ENCODE measurements at regions not wholly inside any gene's neighbourhood (a gene's known extent, or its start where the extent isn't known, plus 50 kb on each side); places are given as distances from the start of the nearest gene placed in this dataset.
A peak's percentile ranks its signal among the peaks of the same experiment; 100 is the strongest.
"Not testable (repeated sequence)": the region's sequence is repeated elsewhere in the genome, so short reads cannot be mapped to it uniquely, and the experiment has no call there.

DNA sequence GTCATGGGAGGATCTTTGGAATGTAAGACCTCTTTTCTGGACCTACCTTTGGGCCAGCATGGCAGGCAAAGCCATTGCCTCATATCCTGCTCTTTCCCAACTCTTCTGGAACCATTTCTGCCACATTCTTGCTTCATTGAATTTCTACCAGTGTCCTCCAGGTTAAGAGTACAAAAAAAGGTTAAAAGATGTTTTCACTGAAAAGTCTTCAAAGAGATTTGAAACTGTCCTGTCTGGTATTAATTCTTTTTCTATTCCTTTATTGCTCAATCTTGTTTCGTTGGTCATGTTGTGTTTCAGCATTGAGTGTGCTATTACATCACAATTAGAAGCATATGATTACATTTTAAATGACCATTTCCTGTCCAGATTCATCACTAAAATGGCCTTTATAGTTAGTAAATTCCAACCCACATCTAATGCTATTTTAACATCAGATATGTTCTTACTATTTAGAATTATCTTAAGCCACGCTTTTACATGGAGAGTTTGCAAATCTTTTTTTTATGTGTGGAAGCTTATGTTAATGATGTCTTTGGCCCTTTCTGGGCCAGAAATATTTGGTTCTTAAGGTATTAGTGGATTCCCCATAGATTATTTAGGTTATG, 450.9 kb downstream of the GJA1 start:
- no peaks in the 10 kb centered on the region for H3K36me3 Mint-ChIP-seq
- H3K9ac ChIP-seq: no peak overlapping the region
- no peak overlapping the region for H3K4me3 Mint-ChIP-seq
- no peaks in the 10 kb centered on the region for H3K27me3 Mint-ChIP-seq (ENCODE audit: insufficient read depth, low read depth)
- DNase-seq (ENCODE audit: low spot score): no peak
- H3K4me1 Mint-ChIP-seq: peaks cover 18% of the 10 kb centered on the region
- H2AFZ ChIP-seq (replicated peaks): no peak overlapping the region
- peaks cover 20% of the 10 kb centered on the region for H3K4me1 ChIP-seq
- H3K27ac ChIP-seq: no peak overlapping the region
- peaks cover 6% of the 10 kb centered on the region for H3K9me3 Mint-ChIP-seq
- no peaks in the 10 kb centered on the region for H3K79me2 ChIP-seq (ENCODE audit: low read depth)
- H3K4me2 ChIP-seq: no peak overlapping the region
- no peaks in the 10 kb centered on the region for H3K9me3 ChIP-seq (ENCODE audit: low read depth)
- no peak for TF ChIP-seq EZH2 (IDR thresholded peaks at IDR 0.05)
- TF ChIP-seq EZH2phosphoT487 (IDR thresholded peaks at IDR 0.05): no peak
- TF ChIP-seq, protein P1, sequence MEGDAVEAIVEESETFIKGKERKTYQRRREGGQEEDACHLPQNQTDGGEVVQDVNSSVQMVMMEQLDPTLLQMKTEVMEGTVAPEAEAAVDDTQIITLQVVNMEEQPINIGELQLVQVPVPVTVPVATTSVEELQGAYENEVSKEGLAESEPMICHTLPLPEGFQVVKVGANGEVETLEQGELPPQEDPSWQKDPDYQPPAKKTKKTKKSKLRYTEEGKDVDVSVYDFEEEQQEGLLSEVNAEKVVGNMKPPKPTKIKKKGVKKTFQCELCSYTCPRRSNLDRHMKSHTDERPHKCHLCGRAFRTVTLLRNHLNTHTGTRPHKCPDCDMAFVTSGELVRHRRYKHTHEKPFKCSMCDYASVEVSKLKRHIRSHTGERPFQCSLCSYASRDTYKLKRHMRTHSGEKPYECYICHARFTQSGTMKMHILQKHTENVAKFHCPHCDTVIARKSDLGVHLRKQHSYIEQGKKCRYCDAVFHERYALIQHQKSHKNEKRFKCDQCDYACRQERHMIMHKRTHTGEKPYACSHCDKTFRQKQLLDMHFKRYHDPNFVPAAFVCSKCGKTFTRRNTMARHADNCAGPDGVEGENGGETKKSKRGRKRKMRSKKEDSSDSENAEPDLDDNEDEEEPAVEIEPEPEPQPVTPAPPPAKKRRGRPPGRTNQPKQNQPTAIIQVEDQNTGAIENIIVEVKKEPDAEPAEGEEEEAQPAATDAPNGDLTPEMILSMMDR (IDR thresholded peaks at IDR 0.05): no peak
- no peaks in the 10 kb centered on the region for H3K27me3 ChIP-seq
- H3F3A ChIP-seq (ENCODE audit: low read depth): peaks cover 13% of the 10 kb centered on the region
- no peaks in the 10 kb centered on the region for H4K20me1 ChIP-seq (ENCODE audit: low read depth)
- H3K27ac Mint-ChIP-seq: no peak overlapping the region
- H3K4me3 ChIP-seq: no peak overlapping the region
- H3K36me3 ChIP-seq: no peaks in the 10 kb centered on the region

DNA sequence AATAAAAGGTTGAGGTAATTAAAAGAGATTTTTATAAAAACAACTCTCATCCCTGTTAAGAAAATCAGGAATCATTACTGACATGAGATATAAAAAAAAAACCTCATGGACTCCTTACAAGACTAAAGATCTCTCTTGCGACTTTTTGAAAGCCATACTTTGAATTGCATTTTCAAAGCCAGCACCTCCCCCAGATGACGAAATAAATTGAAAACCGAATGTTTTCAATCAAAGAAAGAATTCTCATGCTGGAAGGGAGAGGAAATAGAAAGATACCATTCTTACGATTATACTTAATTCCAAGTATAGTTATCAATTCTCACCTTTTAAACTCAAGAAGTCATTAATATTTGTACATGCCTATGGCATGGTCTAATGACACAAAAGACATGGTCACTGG, 452.3 kb downstream of the GJA1 start:
- Histone ChIP-seq H3K79me2 (ENCODE audit: low read depth) (no peaks in the 10 kb centered on the region), H3K27me3 (no peaks in the 10 kb centered on the region), H3K9ac (no peak overlapping the region), H3K4me3 (no peak overlapping the region), H3K27ac (no peak overlapping the region), H2AFZ (replicated peaks) (no peak overlapping the region), H4K20me1 (ENCODE audit: low read depth) (no peaks in the 10 kb centered on the region), H3K9me3 (ENCODE audit: low read depth) (no peaks in the 10 kb centered on the region), H3K36me3 (no peaks in the 10 kb centered on the region), H3F3A (ENCODE audit: low read depth) (peaks cover 13% of the 10 kb centered on the region), H3K4me2 (no peak overlapping the region), H3K4me1 (peaks cover 17% of the 10 kb centered on the region)
- TF ChIP-seq, protein P1 (IDR thresholded peaks at IDR 0.05): no peak
- no peak for TF ChIP-seq EZH2phosphoT487 (IDR thresholded peaks at IDR 0.05)
- no peak for TF ChIP-seq EZH2 (IDR thresholded peaks at IDR 0.05)
- no peak overlapping the region for H3K4me3 Mint-ChIP-seq
- peaks cover 6% of the 10 kb centered on the region for H3K9me3 Mint-ChIP-seq
- H3K27me3 Mint-ChIP-seq (ENCODE audit: insufficient read depth, low read depth): no peaks in the 10 kb centered on the region
- H3K36me3 Mint-ChIP-seq: no peaks in the 10 kb centered on the region
- no peak overlapping the region for H3K27ac Mint-ChIP-seq
- peaks cover 12% of the 10 kb centered on the region for H3K4me1 Mint-ChIP-seq
- no peak for DNase-seq (ENCODE audit: low spot score)

DNA sequence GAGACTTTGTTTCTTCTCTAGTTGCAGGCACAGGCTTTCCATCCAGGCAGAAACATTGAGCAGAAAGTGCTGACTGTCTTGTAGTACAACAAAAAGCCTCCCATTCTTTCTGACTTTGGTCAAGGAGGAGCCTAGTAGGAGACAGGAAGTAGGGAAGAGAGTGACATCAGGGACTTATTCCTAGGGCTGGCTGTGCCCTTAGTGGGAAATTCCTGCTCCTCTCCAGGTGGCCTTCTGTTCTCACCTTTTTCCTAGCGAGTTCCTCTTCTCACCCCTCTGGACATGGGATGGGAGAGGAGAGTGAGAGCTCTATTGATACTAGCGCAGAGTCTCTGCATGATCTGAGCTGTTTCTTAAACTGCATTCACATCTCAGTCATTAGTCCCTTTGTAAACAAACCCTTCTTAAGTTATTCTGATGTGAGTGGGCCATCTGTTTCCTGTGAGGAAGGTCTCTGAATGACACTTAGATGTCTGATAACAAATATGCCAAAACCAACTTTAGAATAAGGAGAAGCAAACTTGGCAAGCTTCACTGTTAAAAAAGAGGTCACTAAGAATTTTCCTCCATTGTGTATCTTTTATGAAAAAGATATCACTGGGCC, 455.0 kb downstream of the GJA1 start:
- peaks cover 27% of the 10 kb centered on the region for H3F3A ChIP-seq (ENCODE audit: low read depth)
- no peaks in the 10 kb centered on the region for H4K20me1 ChIP-seq (ENCODE audit: low read depth)
- peak; percentile 8 for DNase-seq (ENCODE audit: low spot score)
- Mint-ChIP-seq H3K9me3 (peaks cover 6% of the 10 kb centered on the region), H3K4me3 (no peak overlapping the region), H3K27me3 (ENCODE audit: insufficient read depth, low read depth) (no peaks in the 10 kb centered on the region), H3K36me3 (no peaks in the 10 kb centered on the region), H3K4me1 (peaks cover 6% of the 10 kb centered on the region), H3K27ac (no peak overlapping the region)
- no peaks in the 10 kb centered on the region for H3K36me3 ChIP-seq
- no peak overlapping the region for H3K4me3 ChIP-seq
- peak overlapping the region; percentile 53 for H2AFZ ChIP-seq (replicated peaks)
- peak overlapping the region; percentile 62 for H3K27ac ChIP-seq
- H3K27me3 ChIP-seq: no peaks in the 10 kb centered on the region
- no peaks in the 10 kb centered on the region for H3K79me2 ChIP-seq (ENCODE audit: low read depth)
- H3K4me1 ChIP-seq: peaks cover 33% of the 10 kb centered on the region
- no peak overlapping the region for H3K9ac ChIP-seq
- TF ChIP-seq, protein P1 (IDR thresholded peaks at IDR 0.05): no peak
- H3K9me3 ChIP-seq (ENCODE audit: low read depth): no peaks in the 10 kb centered on the region
- H3K4me2 ChIP-seq: no peak overlapping the region

DNA sequence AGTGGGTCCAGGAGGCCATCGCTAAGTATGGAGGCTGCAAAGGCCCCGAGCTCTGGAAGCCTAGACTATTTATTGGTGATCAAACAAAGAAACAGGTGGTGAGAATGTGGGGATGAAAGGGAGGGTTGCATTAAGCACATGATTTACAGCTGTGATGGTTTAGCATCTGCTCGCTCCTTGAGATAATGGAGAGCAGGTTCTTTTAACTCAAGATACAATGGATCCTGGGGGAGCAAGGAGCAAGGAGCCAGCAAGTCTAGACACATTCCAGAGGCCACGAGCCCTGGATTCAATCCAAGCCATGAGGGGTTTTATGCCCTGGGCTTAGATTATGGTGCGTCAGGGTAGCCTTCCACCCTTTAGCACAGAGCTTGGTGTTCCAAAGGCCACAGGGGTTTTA, 460.3 kb downstream of the GJA1 start:
- H3K9me3 ChIP-seq (ENCODE audit: low read depth); H3K79me2 ChIP-seq (ENCODE audit: low read depth); H3K4me3 Mint-ChIP-seq; H3K9ac ChIP-seq; H3K27me3 ChIP-seq; H2AFZ ChIP-seq (replicated peaks); H3K36me3 Mint-ChIP-seq; H4K20me1 ChIP-seq (ENCODE audit: low read depth); H3K36me3 ChIP-seq; H3K27me3 Mint-ChIP-seq (ENCODE audit: insufficient read depth, low read depth); H3K9me3 Mint-ChIP-seq: not testable (repeated sequence)
- Histone ChIP-seq H3F3A (ENCODE audit: low read depth) (peaks cover 44% of the 10 kb centered on the region), H3K27ac (peak overlapping the region; percentile 98), H3K4me2 (peak overlapping the region; percentile 54), H3K4me3 (peak overlapping the region; percentile 24), H3K4me1 (peaks cover 55% of the 10 kb centered on the region)
- peak; percentile 76 for DNase-seq (ENCODE audit: low spot score)
- Mint-ChIP-seq H3K4me1 (peaks cover 14% of the 10 kb centered on the region), H3K27ac (peak overlapping the region; percentile 39)

Data from neural progenitor cell (in vitro differentiated cells).